PC-9 (cell line): ENCODE measurements at regions not wholly inside any gene's neighbourhood (a gene's known extent, or its start where the extent isn't known, plus 50 kb on each side); places are given as distances from the start of the nearest gene placed in this dataset.

Experiments used
- CTCF ChIP-seq: fragments of 200-600 bp; sonication (generic); conservative IDR thresholded peaks from 2 replicates; pipeline ENCODE4 v1.6.1; 2017; ENCODE audit warnings: mixed run types, antibody characterized with exemption, mild to moderate bottlenecking, moderate library complexity
- EZH2 ChIP-seq: fragments of 200-600 bp; sonication (generic); IDR thresholded peaks from 2 replicates; pipeline ENCODE4 v1.8.0; 2017; ENCODE audit warnings: antibody characterized with exemption, low read depth

GRCh38 chr4:115655626-115656025 is 542.2 kb upstream of the NDST4 start:
- no peak for TF ChIP-seq CTCF
- TF ChIP-seq EZH2 = no peak
